ENCODE measurements at regions not wholly inside any gene's neighbourhood (a gene's known extent, or its start where the extent isn't known, plus 50 kb on each side); places are given as distances from the start of the nearest gene placed in this dataset.

- TF ChIP-seq POLR2A (IDR thresholded peaks at IDR 0.05) = no peak
- TF ChIP-seq, protein P1, sequence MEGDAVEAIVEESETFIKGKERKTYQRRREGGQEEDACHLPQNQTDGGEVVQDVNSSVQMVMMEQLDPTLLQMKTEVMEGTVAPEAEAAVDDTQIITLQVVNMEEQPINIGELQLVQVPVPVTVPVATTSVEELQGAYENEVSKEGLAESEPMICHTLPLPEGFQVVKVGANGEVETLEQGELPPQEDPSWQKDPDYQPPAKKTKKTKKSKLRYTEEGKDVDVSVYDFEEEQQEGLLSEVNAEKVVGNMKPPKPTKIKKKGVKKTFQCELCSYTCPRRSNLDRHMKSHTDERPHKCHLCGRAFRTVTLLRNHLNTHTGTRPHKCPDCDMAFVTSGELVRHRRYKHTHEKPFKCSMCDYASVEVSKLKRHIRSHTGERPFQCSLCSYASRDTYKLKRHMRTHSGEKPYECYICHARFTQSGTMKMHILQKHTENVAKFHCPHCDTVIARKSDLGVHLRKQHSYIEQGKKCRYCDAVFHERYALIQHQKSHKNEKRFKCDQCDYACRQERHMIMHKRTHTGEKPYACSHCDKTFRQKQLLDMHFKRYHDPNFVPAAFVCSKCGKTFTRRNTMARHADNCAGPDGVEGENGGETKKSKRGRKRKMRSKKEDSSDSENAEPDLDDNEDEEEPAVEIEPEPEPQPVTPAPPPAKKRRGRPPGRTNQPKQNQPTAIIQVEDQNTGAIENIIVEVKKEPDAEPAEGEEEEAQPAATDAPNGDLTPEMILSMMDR (IDR thresholded peaks at IDR 0.05) = no peak
Observed at GRCh38 chr16:73915935-73916334, 380.7 kb upstream of the PSMD7 start.
